Esophagus squamous epithelium (tissue), 5 donors: ENCODE measurements at regions not wholly inside any gene's neighbourhood (a gene's known extent, or its start where the extent isn't known, plus 50 kb on each side); places are given as distances from the start of the nearest gene placed in this dataset.

Source experiments
- DNase-seq: peaks from one replicate; lab custom pipeline; 2025; lab: John Stamatoyannopoulos, UW
- H3K27ac ChIP-seq, 4 donors: fragments of 200-600 bp; sonication (generic); one replicate each; pipeline ENCODE4 v1.5.1; 2016 to 2019; ENCODE audit warnings: mild to moderate bottlenecking in 1 of 4
- H3K27me3 ChIP-seq, 4 donors: fragments of 200-600 bp; sonication (generic); 1 replicate in 3 of 4; 2 replicates in 1 of 4; pipeline versions ENCODE4 v1.5.1 to v1.6.0; 2017 to 2021; ENCODE audit warnings: antibody characterized with exemption in 1 of 4
- H3K36me3 ChIP-seq, 3 donors: fragments of 200-600 bp; sonication (generic); one replicate each; pipeline ENCODE4 v1.5.1; 2016 to 2019
- H3K4me1 ChIP-seq, 3 donors: fragments of 200-600 bp; sonication (generic); one replicate each; pipeline ENCODE4 v1.5.1; 2017 to 2019
- H3K4me3 ChIP-seq, 4 donors: fragments of 200-600 bp; sonication (generic); 1 replicate in 3 of 4; 2 replicates in 1 of 4; pipeline ENCODE4 v1.5.1; 2016 to 2019; ENCODE audit warnings: mild to moderate bottlenecking in 2 of 4, moderate library complexity in 1 of 4
- H3K9me3 ChIP-seq, 3 donors: fragments of 200-600 bp; sonication (generic); one replicate each; pipeline ENCODE4 v1.5.1; 2016 to 2019
- CTCF ChIP-seq, 6 experiments: fragments of 450-650 bp in 4 of 6; fragments of 200-600 bp in 2 of 6; sonication (generic) in 2 of 6; IDR thresholded peaks; one replicate each; pipeline ENCODE4 v1.5.1; 2016 to 2019; ENCODE audit warnings: antibody characterized with exemption in 6 of 6, mild to moderate bottlenecking in 4 of 6, moderate library complexity in 4 of 6
- POLR2A ChIP-seq, 4 donors: fragments of 450-650 bp; IDR thresholded peaks; one replicate each; pipeline ENCODE4 v1.6.1; 2017; ENCODE audit warnings: antibody characterized with exemption in 4 of 4, mild to moderate bottlenecking in 4 of 4, moderate library complexity in 3 of 4
- WGBS, 2 donors: methylation state at CpG; one replicate each; pipeline ENCODE4 v1.1.5; 2018; 5-methylcytosine and 5-hydroxymethylcytosine counted together
- intact Hi-C: fragments of 100-400 bp; cut with DNase I; formaldehyde crosslinking; loops from one replicate; pipeline ENCODE4 v1.15.0; 2022
- donor health status: DM: yes; HTN: yes; CAD: no.

DNA sequence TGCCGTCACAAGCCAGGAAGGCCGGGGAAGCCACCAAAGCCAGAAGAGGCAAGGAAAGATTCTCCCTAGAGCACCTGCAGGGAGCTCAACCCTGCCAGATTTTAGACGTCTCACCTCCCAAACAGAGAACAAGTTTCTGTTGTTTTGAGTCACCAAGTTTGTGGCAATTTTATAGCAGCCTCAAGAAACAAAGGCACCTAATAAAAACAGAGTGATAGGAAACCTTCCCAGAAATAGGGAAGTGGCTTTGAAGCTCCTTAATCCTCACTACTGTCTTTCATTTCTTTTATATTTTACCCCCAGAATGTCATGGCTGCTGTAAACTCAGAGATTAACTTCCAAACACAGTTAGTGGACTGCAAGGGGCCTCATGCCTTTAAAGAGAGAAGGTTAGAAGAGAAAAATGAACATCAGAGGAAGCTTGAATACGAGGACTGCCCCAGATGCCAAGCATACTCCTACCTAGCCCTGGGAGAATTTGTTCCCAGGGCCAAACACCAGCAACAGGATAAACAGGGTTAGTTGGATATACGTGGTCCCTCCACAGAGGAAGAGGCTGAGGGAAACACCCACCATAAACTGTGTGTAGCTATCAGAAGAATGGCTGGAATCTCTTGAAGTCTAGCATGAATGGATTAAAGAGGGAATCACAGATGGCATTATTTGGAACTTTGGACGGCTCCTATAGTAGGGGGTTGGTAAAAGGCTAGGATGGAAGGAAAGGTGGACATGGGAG lies 148.3 kb downstream of the KCNA5 start:
- no peaks in the 10 kb centered on the region for H3K27me3 ChIP-seq
- no peaks in the 10 kb centered on the region for H3K9me3 ChIP-seq
- H3K4me1 ChIP-seq = no peaks in the 10 kb centered on the region
- no peak overlapping the region for H3K27ac ChIP-seq
- 65 to 73% methylated on average over 5 to 6 of the region's 6 CpGs for WGBS, 2 donors
- H3K4me3 ChIP-seq = no peak overlapping the region
- TF ChIP-seq CTCF (IDR thresholded peaks at IDR 0.05) (no peak), POLR2A (IDR thresholded peaks at IDR 0.05) (no peak)
- H3K36me3 ChIP-seq = no peaks in the 10 kb centered on the region
- DNase-seq = no peak
- intact Hi-C loops = no loop called here

DNA sequence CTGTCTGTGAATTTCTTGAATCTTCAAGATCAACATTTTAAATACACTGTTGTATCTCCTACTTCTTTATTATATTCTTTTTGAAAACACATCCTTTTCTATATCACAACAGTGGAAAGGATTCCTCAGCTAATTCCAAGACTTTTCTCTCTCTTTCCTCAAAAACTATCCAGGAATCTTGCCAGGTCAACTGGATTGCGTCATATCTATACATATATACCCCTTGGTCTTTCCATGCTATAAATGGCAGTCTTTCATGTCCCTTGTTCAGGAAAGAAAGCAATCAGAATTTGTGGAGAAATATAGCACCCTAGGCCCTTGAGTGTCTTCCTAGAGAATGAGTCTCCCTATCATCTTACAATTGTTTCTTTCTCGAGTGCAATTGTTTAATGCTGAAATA lies 149.0 kb downstream of the KCNA5 start:
- Histone ChIP-seq H3K9me3 (no peaks in the 10 kb centered on the region), H3K27ac (no peak overlapping the region), H3K36me3 (no peaks in the 10 kb centered on the region), H3K27me3 (no peaks in the 10 kb centered on the region), H3K4me3 (no peak overlapping the region), H3K4me1 (no peaks in the 10 kb centered on the region)
- intact Hi-C loops = no loop called here
- no peak for TF ChIP-seq CTCF (IDR thresholded peaks at IDR 0.05)
- no peak for TF ChIP-seq POLR2A (IDR thresholded peaks at IDR 0.05)
- 70 to 74% methylated on average over 2 of the region's 2 CpGs for WGBS, 2 donors
- no peak for DNase-seq

DNA sequence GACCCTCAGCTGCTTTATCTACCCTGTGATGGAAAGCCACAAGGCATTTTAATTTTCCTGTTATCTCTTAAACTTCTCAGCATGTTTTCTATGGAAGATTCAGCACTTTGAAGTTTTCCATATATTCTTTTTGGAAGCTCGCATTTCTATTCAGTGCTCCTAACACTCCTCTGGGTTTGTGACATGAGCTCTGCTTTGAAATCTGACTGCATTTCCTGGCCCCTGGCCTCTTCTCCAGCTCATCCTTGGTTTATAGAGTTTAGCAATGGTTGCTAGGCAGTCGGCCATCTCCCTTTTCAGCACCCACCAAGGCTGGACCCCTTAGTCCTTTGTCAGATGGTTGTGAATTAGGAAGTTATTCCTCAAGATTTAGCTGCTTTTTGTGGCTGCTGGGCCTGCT lies 150.6 kb downstream of the KCNA5 start:
- H3K36me3 ChIP-seq = no peaks in the 10 kb centered on the region
- H3K4me1 ChIP-seq = no peaks in the 10 kb centered on the region
- H3K4me3 ChIP-seq = no peak overlapping the region
- no peaks in the 10 kb centered on the region for H3K9me3 ChIP-seq
- no peak for DNase-seq
- peaks cover 0 to under 1% (median 0%) of the 10 kb centered on the region in 4 donors for H3K27me3 ChIP-seq
- no peak overlapping the region for H3K27ac ChIP-seq
- no peak for TF ChIP-seq POLR2A (IDR thresholded peaks at IDR 0.05)
- TF ChIP-seq CTCF (IDR thresholded peaks at IDR 0.05) = no peak
- intact Hi-C loops = no loop called here
- WGBS, 2 donors = 68 to 82% methylated on average over 2 of the region's 2 CpGs

GRCh38 chr12:5195244-5195643 lies 151.6 kb downstream of the KCNA5 start:
- Histone ChIP-seq H3K27ac (no peak overlapping the region), H3K9me3 (no peaks in the 10 kb centered on the region), H3K4me1 (no peaks in the 10 kb centered on the region), H3K4me3 (no peak overlapping the region), H3K27me3 (peaks cover 0 to 6% (median 0%) of the 10 kb centered on the region in 4 donors), H3K36me3 (no peaks in the 10 kb centered on the region)
- WGBS, 2 donors = 58% methylated on average over 1 of the region's 1 CpG
- intact Hi-C loops = no loop called here
- no peak for DNase-seq
- no peak for TF ChIP-seq POLR2A (IDR thresholded peaks at IDR 0.05)
- TF ChIP-seq CTCF (IDR thresholded peaks at IDR 0.05) = no peak

DNA sequence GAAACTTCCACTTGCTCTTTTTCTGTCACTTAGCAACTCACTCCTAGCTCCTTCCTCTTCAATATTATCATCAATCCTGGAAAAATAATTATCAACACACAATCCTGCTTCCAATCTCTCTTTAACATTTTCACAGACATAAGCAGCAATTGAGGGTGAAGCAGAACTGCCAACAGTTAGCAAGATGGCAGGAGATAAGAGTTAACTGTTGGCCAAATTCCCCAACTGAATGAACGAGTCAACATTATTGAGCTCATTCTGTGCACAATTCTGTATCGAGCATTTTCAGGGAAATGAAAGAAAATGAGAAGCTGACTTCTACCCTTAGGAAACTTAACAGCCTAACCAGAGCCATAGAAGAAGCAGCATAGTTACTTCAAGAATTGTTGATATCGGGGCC lies 152.0 kb downstream of the KCNA5 start:
- TF ChIP-seq CTCF (IDR thresholded peaks at IDR 0.05) (no peak), POLR2A (IDR thresholded peaks at IDR 0.05) (no peak)
- no peaks in the 10 kb centered on the region for H3K4me1 ChIP-seq
- intact Hi-C loops = no loop called here
- no peak overlapping the region for H3K4me3 ChIP-seq
- H3K36me3 ChIP-seq = no peaks in the 10 kb centered on the region
- no peak overlapping the region for H3K27ac ChIP-seq
- peaks cover 0 to 6% (median 0%) of the 10 kb centered on the region in 4 donors for H3K27me3 ChIP-seq
- DNase-seq = no peak
- 60 to 77% methylated on average over 3 of the region's 3 CpGs for WGBS, 2 donors
- H3K9me3 ChIP-seq = no peaks in the 10 kb centered on the region
